H1 (cell line): ENCODE measurements at regions not wholly inside any gene's neighbourhood (a gene's known extent, or its start where the extent isn't known, plus 50 kb on each side); places are given as distances from the start of the nearest gene placed in this dataset.

ENCODE experiments used
- CTCF ChIA-PET: fragments of 300-600 bp; sonication (Branson Sonifier 250); formaldehyde crosslinking; loops from one replicate; lab custom pipeline; 2021; ENCODE audit not compliant: partially characterized antibody; lab: Charles Lee
- POLR2A ChIA-PET: fragments of 300-600 bp; sonication (Branson Sonifier 250); formaldehyde crosslinking; loops from one replicate; lab custom pipeline; 2021; ENCODE audit warnings: inconsistent platforms; ENCODE audit not compliant: partially characterized antibody; lab: Charles Lee
- DNase-seq, 2 experiments: peaks; one replicate each; pipeline versions ENCODE4 v3.0.0 to v3.0.0-alpha.2; 2010 to 2022; ENCODE audit warnings: low spot score in 2 of 2, low read depth in 1 of 2, mixed read lengths in 1 of 2
- FAIRE-seq: peaks from 2 replicates; lab custom pipeline; 2011; peaks lifted over from hg19 to GRCh38; lab: Jason Lieb, UNC
- H2AFZ ChIP-seq: 2 replicates; pipeline ENCODE4 v1.8.1; 2012; ENCODE audit warnings: low read length, inconsistent platforms
- H2AK5ac ChIP-seq: 2 replicates; pipeline ENCODE4 v1.6.1; 2013; ENCODE audit warnings: low read depth, low read length
- H2BK120ac ChIP-seq: replicated peaks from 2 replicates; pipeline ENCODE3; 2013; ENCODE audit warnings: low read depth, low read length, inconsistent platforms
- H2BK12ac ChIP-seq: 2 replicates; pipeline ENCODE4 v1.6.1; 2013; ENCODE audit warnings: low read depth, low read length
- H2BK15ac ChIP-seq: 2 replicates; pipeline ENCODE4 v1.6.1; 2013; ENCODE audit warnings: low read length
- H2BK20ac ChIP-seq: 2 replicates; pipeline ENCODE4 v1.6.1; 2013; ENCODE audit warnings: low read length
- H2BK5ac ChIP-seq: 2 replicates; pipeline ENCODE4 v1.6.1; 2013; ENCODE audit warnings: low read depth, low read length
- H3K14ac ChIP-seq: 2 replicates; pipeline ENCODE4 v1.6.1; 2013; ENCODE audit warnings: inconsistent platforms; ENCODE audit not compliant: insufficient read length
- H3K18ac ChIP-seq: 2 replicates; pipeline ENCODE4 v1.6.1; 2013; ENCODE audit warnings: low read length; ENCODE audit errors: extremely low read depth
- H3K23ac ChIP-seq: 2 replicates; pipeline ENCODE4 v1.6.1; 2013; ENCODE audit warnings: inconsistent platforms; ENCODE audit not compliant: insufficient read length
- H3K23me2 ChIP-seq: 2 replicates; pipeline ENCODE4 v1.6.1; 2013; ENCODE audit warnings: low read depth, low read length
- H3K27ac ChIP-seq: 2 replicates; pipeline ENCODE4 v1.6.1; 2011; ENCODE audit warnings: low read depth, low read length, inconsistent platforms
- H3K27me3 ChIP-seq, 4 experiments: replicated peaks in 1 of 4; 1 replicate in 1 of 4; 2 replicates in 3 of 4; pipeline versions ENCODE4 v1.6.1 to v1.8.1; 2011 to 2013; ENCODE audit warnings: low read length in 3 of 4, mild to moderate bottlenecking in 3 of 4, inconsistent platforms in 2 of 4, mixed read lengths in 2 of 4, moderate library complexity in 1 of 4; ENCODE audit not compliant: control insufficient read depth in 3 of 4, insufficient read depth in 3 of 4; ENCODE audit errors: extremely low read depth in 1 of 4
- H3K36me3 ChIP-seq, 4 experiments: 2 replicates each; pipeline versions ENCODE4 v1.6.1 to v1.8.1; 2011 to 2013; ENCODE audit warnings: mild to moderate bottlenecking in 4 of 4, low read length in 3 of 4, moderate library complexity in 2 of 4, control low read depth in 1 of 4, inconsistent platforms in 1 of 4; ENCODE audit not compliant: insufficient read depth in 4 of 4, control insufficient read depth in 2 of 4
- H3K4ac ChIP-seq: replicated peaks from 2 replicates; pipeline ENCODE3; 2013; ENCODE audit warnings: low read length, low read depth, mixed read lengths, inconsistent platforms; ENCODE audit not compliant: insufficient read length
- H3K4me1 ChIP-seq, 4 experiments: replicated peaks in 1 of 4; 1 replicate in 1 of 4; 2 replicates in 3 of 4; pipeline versions ENCODE4 v1.6.1 to v1.8.1; 2011 to 2013; ENCODE audit warnings: low read length in 3 of 4, inconsistent platforms in 2 of 4, mixed read lengths in 1 of 4; ENCODE audit not compliant: insufficient read depth in 4 of 4, control insufficient read depth in 3 of 4
- H3K4me2 ChIP-seq, 2 experiments: 2 replicates each; pipeline versions ENCODE4 v1.6.1 to v1.8.1; 2011 to 2013; ENCODE audit warnings: low read depth in 2 of 2, low read length in 2 of 2, control low read depth in 1 of 2, inconsistent platforms in 1 of 2, mild to moderate bottlenecking in 1 of 2; ENCODE audit not compliant: insufficient read depth in 1 of 2
- H3K4me3 ChIP-seq, 4 experiments: fragments of 200-600, 300-600 bp in 1 of 4; sonication (generic), shearing (Covaris generic), sonication (Bioruptor Twin) in 1 of 4; 2 replicates each; pipeline versions ENCODE4 v1.5.1 to v1.8.1; 2011 to 2016; ENCODE audit warnings: low read length in 4 of 4, low read depth in 3 of 4, control low read depth in 2 of 4, inconsistent platforms in 2 of 4, mild to moderate bottlenecking in 2 of 4, mixed read lengths in 1 of 4, moderate library complexity in 1 of 4; ENCODE audit not compliant: insufficient read depth in 2 of 4; ENCODE audit errors: extremely low read depth in 1 of 4
- H3K56ac ChIP-seq: replicated peaks from 2 replicates; pipeline ENCODE3; 2013; ENCODE audit warnings: low read depth, mild to moderate bottlenecking, mixed read lengths, low read length, inconsistent platforms; ENCODE audit not compliant: insufficient read length
- H3K79me1 ChIP-seq: 2 replicates; pipeline ENCODE4 v1.6.1; 2013; ENCODE audit warnings: low read depth, low read length, control low read depth
- H3K79me2 ChIP-seq, 2 experiments: 2 replicates each; pipeline versions ENCODE4 v1.6.1 to v1.8.1; 2012 to 2013; ENCODE audit warnings: low read length in 2 of 2, mild to moderate bottlenecking in 2 of 2, inconsistent platforms in 1 of 2; ENCODE audit not compliant: insufficient read depth in 2 of 2, control insufficient read depth in 1 of 2
- H3K9ac ChIP-seq, 4 experiments: replicated peaks in 1 of 4; 1 replicate in 1 of 4; 2 replicates in 3 of 4; pipeline versions ENCODE4 v1.6.1 to v1.8.1; 2011 to 2013; ENCODE audit warnings: low read depth in 3 of 4, low read length in 3 of 4, control low read depth in 2 of 4, mild to moderate bottlenecking in 2 of 4, moderate library complexity in 2 of 4, inconsistent platforms in 1 of 4; ENCODE audit errors: extremely low read depth in 1 of 4
- H3K9me3 ChIP-seq, 2 experiments: 2 replicates each; pipeline versions ENCODE4 v1.6.1 to v1.8.1; 2012 to 2013; ENCODE audit warnings: mild to moderate bottlenecking in 2 of 2, moderate library complexity in 2 of 2, control low read depth in 1 of 2, inconsistent platforms in 1 of 2, low read depth in 1 of 2, low read length in 1 of 2, mixed read lengths in 1 of 2; ENCODE audit not compliant: insufficient read depth in 2 of 2
- H4K20me1 ChIP-seq, 2 experiments: replicated peaks in 1 of 2; 2 replicates each; pipeline versions ENCODE3 to v1.8.1; 2011 to 2013; ENCODE audit warnings: inconsistent platforms in 2 of 2, low read length in 2 of 2, mild to moderate bottlenecking in 1 of 2; ENCODE audit not compliant: insufficient read depth in 2 of 2, control insufficient read depth in 1 of 2
- H4K5ac ChIP-seq: 2 replicates; pipeline ENCODE4 v1.6.1; 2013; ENCODE audit warnings: low read length, low read depth, mixed read lengths, inconsistent platforms; ENCODE audit not compliant: insufficient read length
- H4K8ac ChIP-seq: 2 replicates; pipeline ENCODE4 v1.8.0; 2013; ENCODE audit warnings: mild to moderate bottlenecking, moderate library complexity, low read length, inconsistent platforms; ENCODE audit not compliant: insufficient read depth; ENCODE audit errors: extremely low read depth
- H4K91ac ChIP-seq: replicated peaks from 2 replicates; pipeline ENCODE3; 2013; ENCODE audit warnings: low read length, mixed read lengths, inconsistent platforms; ENCODE audit not compliant: insufficient read length
- BRCA1 ChIP-seq: IDR thresholded peaks from 2 replicates; pipeline ENCODE4 v1.6.1; 2012; ENCODE audit warnings: low read depth, low read length, improper control_type of control experiment
- CTBP2 ChIP-seq: IDR thresholded peaks from 2 replicates; pipeline ENCODE4 v1.7.0; 2011; ENCODE audit warnings: borderline replicate concordance, mild to moderate bottlenecking, moderate library complexity, mixed read lengths, low read length; ENCODE audit not compliant: insufficient read depth, insufficient read length
- GTF2F1 ChIP-seq: IDR thresholded peaks from 2 replicates; pipeline ENCODE4 v1.6.1; 2012; ENCODE audit warnings: low read depth, low read length, improper control_type of control experiment, borderline replicate concordance
- JUND ChIP-seq: IDR thresholded peaks from 2 replicates; pipeline ENCODE4 v1.6.1; 2011; ENCODE audit warnings: mild to moderate bottlenecking, improper control_type of control experiment, low read length
- KDM1A ChIP-seq: fragments of 200-600, 300-600 bp; sonication (generic); IDR thresholded peaks from 2 replicates; pipeline ENCODE4 v1.7.1; 2016; ENCODE audit warnings: mild to moderate bottlenecking, low read length, borderline replicate concordance
- POU5F1 ChIP-seq: IDR thresholded peaks from 2 replicates; pipeline ENCODE4 v1.6.1; 2011; ENCODE audit warnings: low read depth, mild to moderate bottlenecking, low read length, moderate library complexity
- SIN3A ChIP-seq, 2 experiments: IDR thresholded peaks in 1 of 2; conservative IDR thresholded peaks in 1 of 2; 2 replicates each; pipeline ENCODE4 v1.6.1; 2011 to 2012; ENCODE audit warnings: low read length in 2 of 2, improper control_type of control experiment in 1 of 2, low read depth in 1 of 2, mild to moderate bottlenecking in 1 of 2
- SP4 ChIP-seq: IDR thresholded peaks from 2 replicates; pipeline ENCODE4 v1.6.1; 2012; ENCODE audit warnings: low read length, inconsistent platforms
- SUZ12 ChIP-seq: fragments of 200-600 bp; sonication (generic); IDR thresholded peaks from 2 replicates; pipeline ENCODE4 v1.6.1; 2012; ENCODE audit warnings: mild to moderate bottlenecking, inconsistent platforms, low read length, moderate library complexity, mixed read lengths
- TAF7 ChIP-seq: optimal IDR thresholded peaks from 2 replicates; pipeline ENCODE3; 2011; ENCODE audit warnings: low read depth, mild to moderate bottlenecking, inconsistent platforms, low read length, moderate library complexity, borderline replicate concordance
- ZNF274 ChIP-seq: IDR thresholded peaks from 2 replicates; pipeline ENCODE4 v1.7.0; 2012; ENCODE audit warnings: low read length, borderline replicate concordance; ENCODE audit errors: extremely low read depth
- WGBS, 2 experiments: shearing (Covaris generic) in 1 of 2; methylation state at CpG; one replicate each; pipeline versions ENCODE4 v1.1.6 to v1.1.7; 2013 to 2015; ENCODE audit warnings: low lambda C conversion rate in 2 of 2, mixed read lengths in 2 of 2, inconsistent platforms in 1 of 2, low coverage in 1 of 2, missing lambda C conversion rate in 1 of 2; ENCODE audit not compliant: insufficient replicate concordance in 2 of 2, insufficient coverage in 1 of 2, insufficient read length in 1 of 2; ENCODE audit errors: extremely low coverage in 1 of 2, missing lambda C conversion rate in 1 of 2; 5-methylcytosine and 5-hydroxymethylcytosine counted together

GRCh38 chr7:155166108-155166507 is 96.0 kb downstream of the HTR5A start:
- no peak for FAIRE-seq
- H2BK15ac ChIP-seq = no peak overlapping the region

More at GRCh38 chr7:155166108-155166507, 96.0 kb downstream of the HTR5A start:
- Histone ChIP-seq H3K27me3 (no peaks in the 10 kb centered on the region), H3K4ac (no peak overlapping the region), H3K9me3 (no peaks in the 10 kb centered on the region; a peak in 1 of 4 replicates), H2BK20ac (no peak overlapping the region), H2BK5ac (no peak overlapping the region), H2BK12ac (no peak overlapping the region), H3K27ac (no peak overlapping the region), H2BK120ac (no peak overlapping the region), H4K91ac (no peak overlapping the region), H3K4me2 (no peak overlapping the region), H3K18ac (no peak overlapping the region), H2AK5ac (no peak overlapping the region), H3K56ac (no peak overlapping the region), H3K23ac (no peak overlapping the region), H3K23me2 (no peaks in the 10 kb centered on the region), H3K4me3 (no peak overlapping the region), H4K20me1 (no peaks in the 10 kb centered on the region), H4K8ac (no peak overlapping the region), H3K14ac (no peak overlapping the region)
- 94% methylated on average over 11 of the region's 11 CpGs; no CpG with 5 or more reads in 1 of the 2 experiments for WGBS, 2 experiments
- no peak for DNase-seq
- POLR2A ChIA-PET = interaction anchor here (0.6 kb wide), 1 partner anchor 31 kb away, joined by 3 read pairs; no protein-coding TSS in a partner anchor
- TF ChIP-seq TAF7 = no peak
- no peak for TF ChIP-seq SP4
- no peak for TF ChIP-seq POU5F1
- TF ChIP-seq CTBP2 = no peak
- TF ChIP-seq SIN3A (conservative IDR thresholded peaks at IDR 0.05 in 1 of 2, IDR thresholded peaks at IDR 0.05 in 1 of 2; ENCODE audit: low read depth in 1 of 2, low read length in 2 of 2) = no peak
- no peak for TF ChIP-seq JUND
- no peak for TF ChIP-seq KDM1A
- TF ChIP-seq GTF2F1 = no peak
- no peak for TF ChIP-seq BRCA1
- no peak for TF ChIP-seq SUZ12
- no peak for TF ChIP-seq ZNF274
- TF ChIP-seq, all 59 proteins: peak for 0
- Histone ChIP-seq H3K79me2 (no peaks in the 10 kb centered on the region), H4K5ac (no peak overlapping the region), H2AFZ (no peak overlapping the region), H3K4me1 (no peaks in the 10 kb centered on the region; a peak in 1 of 7 replicates), H3K9ac (no peak overlapping the region), H3K36me3 (no peaks in the 10 kb centered on the region), H3K79me1 (no peaks in the 10 kb centered on the region)
- CTCF ChIA-PET = interaction anchor here (0.6 to 6.5 kb wide), 4 partner anchors 9 to 252 kb away, joined by 3 to 22 read pairs (median 4); no protein-coding TSS in a partner anchor
